HG03342 (cell line): ENCODE measurements at regions not wholly inside any gene's neighbourhood (a gene's known extent, or its start where the extent isn't known, plus 50 kb on each side); places are given as distances from the start of the nearest gene placed in this dataset.
"Not testable (repeated sequence)": the region's sequence is repeated elsewhere in the genome, so short reads cannot be mapped to it uniquely, and the experiment has no call there.

Experiments
- ATAC-seq: cut with Tn5 transposase; IDR thresholded peaks from one replicate; pipeline ENCODE4 v1.9.1; 2021; ENCODE audit warnings: mild to moderate bottlenecking, moderate library complexity; ENCODE audit not compliant: unreplicated experiment

DNA sequence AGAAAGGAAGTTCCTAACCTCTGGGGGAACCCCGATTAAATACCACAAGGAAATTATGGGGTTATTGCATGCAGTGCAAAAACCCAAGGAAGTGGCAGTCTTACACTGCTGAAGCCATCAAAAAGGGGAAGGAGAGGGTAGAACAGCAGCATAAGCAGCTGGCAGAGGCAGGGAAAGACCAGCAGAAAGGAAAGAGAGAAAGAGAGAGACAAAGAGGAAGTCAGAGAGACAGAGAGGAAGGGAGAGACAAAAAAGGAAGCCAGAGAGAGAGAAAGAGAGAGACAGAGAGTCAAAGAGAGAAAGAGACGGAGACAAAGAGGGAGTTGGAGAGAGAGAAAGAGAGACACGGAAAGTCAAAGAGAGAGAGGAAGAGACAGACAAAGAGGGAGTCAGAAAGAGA is 689.1 kb downstream of the TFAP2A start:
- ATAC-seq, result not testable (repeated sequence)

DNA sequence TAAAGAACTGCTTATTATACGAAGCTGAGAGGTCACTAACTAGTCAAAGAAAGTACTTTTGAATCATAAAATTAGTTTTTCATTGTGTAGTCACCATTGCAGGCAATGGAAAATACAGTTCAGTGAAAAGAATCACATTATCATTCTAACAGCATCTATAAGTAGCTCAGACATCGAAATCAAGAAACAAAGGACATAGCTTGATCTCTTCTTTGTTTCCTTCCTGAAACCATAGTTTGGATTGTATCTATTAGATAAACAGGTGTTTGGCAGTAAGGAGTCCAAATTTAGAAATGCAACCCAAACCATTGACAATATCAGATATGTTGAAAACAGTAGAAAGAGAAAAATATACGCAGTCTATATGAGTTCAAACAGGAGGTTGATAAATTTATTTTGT is 697.3 kb downstream of the TFAP2A start:
- ATAC-seq, result no peak

DNA sequence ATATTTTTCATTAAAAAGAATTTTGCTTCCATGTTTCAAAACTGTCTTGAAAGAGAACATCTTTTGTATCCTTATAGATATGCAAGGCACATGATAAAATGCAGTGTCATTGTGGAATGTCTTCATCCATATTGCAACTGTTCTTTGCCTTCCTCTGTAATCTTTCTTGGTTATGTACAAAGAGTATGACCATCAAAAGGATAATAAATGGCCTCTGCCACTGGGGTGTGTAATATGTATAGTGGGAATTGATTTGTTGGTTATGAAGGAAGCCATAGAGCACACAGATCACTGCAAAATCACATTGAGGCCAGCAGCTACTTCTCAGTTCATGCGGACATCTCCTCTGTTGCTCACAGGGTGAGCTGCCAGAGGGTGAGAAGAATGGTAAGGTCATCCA is 703.5 kb downstream of the TFAP2A start:
- ATAC-seq, result no peak

DNA sequence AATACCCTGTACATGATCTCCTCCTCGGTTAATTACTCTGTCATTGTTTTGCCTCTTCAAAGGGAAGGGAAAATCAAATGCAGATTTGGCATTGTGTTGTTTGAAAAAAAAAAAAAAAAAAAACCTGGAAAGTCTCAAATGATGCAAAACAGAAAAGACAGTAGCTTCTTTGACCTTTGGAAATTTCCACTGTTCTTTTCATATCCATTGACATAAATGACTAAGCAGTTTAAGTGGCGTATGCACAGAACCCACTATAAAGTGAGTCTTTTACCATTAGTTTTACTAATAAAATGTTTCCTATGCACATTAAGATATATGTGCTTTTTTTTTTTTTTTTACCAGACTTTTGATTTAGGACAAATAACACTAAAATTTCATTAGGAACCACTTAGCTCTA is 704.3 kb downstream of the TFAP2A start:
- ATAC-seq, result no peak

DNA sequence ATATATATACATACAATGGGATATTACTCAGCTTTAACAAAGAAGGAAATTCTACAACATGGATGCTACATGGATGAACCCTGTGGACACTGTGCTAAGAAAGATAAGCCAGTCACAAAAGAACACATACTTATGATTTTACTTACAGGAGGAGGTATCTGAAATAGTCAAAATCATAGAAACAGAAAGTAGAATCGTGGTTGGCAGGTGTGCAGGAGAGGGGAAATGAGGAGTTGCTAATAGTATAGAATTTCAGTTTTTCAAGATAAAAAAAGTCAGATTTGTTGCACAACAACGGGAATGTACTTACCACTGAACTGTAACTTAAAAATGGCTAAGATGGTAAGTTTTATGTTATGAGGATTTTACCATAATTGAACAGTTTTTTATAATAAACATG is 706.3 kb downstream of the TFAP2A start:
- no peak for ATAC-seq

DNA sequence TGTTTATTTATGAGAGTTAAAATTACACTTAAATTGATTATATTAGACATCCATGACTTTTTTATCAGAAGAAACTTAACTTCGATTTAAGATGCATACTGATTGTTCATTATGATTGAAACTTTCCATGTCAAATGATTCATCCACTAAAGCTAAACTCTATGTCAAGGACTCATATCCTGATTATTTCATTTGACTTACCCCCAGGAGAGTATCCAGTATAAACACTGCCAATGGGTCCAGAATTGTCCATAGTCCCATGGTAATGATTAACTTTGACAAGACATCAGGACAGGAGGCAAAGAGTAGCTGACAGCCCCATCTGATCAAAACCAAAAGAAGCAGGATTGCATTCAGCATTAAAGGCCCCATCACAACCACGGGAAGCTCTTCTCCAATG is 709.9 kb downstream of the TFAP2A start:
- no peak for ATAC-seq

DNA sequence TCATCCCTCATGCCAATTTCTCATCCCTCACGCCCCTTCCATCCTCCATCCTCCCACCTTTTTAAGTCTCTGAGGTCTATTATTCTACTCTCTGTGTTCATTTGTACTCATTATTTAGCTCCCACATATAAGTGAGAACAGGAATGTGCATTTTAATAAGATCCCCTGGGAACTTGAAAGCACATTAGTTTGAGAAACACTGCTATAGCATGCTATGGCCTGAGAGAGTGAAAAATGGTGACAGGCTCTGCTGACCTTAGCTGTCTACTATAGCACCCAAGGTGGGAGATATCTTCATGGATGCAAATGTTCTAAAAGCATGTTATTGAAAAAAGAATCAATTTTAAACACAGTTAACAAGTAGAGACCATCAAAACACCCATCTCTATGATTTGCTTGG is 712.0 kb downstream of the TFAP2A start:
- ATAC-seq, result no peak

DNA sequence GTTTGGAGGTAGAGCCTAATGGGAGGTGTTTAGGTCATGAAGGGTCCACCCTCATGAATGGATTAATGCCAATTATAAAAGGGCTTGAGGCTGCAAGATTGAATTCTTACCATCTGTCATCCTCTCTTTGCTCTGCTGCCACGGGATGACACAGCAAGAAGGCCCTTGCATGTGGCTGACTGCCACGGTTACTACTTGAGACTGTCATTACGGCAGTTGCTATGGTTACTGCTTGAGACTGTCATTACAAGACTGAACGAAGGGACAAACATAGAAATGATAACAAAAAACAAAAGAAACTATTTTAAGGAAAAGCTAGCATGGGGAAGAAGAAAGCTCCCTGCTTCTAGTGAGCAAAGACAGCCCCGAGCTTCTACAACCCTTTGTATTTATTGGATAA is 715.0 kb downstream of the TFAP2A start:
- ATAC-seq, result no peak

DNA sequence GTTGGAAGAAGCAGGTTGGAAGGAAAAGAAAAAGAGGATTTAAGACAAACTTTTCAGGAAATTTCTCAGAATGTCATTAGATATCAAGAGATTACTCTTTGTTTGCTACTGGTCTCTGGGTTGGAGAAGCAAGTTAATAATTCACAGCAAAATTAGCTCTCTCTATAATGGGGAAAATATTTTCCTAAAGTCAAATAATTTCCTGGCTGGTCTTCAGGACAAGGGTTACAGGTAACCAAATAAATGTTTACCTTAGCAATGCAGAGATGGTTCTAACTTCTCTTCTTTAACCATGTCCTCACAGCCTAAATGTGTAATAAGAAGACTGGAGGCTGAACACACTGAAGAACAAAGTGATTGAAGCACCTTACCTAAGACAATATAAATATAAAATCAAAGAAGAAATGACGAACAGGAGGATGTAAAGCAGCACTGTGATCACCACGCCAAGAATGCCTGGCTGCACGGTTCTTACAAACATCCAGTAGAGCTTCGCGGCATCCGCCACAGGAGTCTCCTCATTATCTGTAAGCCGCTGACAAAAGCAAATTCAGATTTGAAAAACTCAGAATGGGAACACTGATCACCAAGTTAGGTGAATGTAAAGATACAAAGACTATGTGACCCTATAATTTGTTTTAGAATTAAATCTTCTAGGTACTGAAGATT is 717.5 kb downstream of the TFAP2A start:
- no peak for ATAC-seq

DNA sequence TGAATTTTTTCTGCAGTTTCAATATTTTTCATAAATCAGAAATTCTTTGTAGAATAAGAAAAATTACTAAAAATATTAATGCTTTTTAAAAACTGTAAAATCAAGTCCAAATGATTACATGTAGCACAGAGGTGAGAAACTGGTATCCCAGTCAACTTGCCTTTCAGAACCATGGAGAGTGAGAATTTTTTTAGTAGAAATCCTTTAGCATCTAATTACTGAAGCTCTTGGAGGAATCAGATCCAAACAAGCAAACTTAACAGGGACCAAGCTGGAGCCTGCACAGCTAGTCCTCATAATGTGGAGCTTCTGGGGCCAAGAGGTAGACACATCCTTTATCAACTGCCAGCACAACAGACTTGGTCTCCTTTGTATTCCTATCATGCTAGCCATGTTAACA is 724.5 kb downstream of the TFAP2A start:
- ATAC-seq, result no peak

DNA sequence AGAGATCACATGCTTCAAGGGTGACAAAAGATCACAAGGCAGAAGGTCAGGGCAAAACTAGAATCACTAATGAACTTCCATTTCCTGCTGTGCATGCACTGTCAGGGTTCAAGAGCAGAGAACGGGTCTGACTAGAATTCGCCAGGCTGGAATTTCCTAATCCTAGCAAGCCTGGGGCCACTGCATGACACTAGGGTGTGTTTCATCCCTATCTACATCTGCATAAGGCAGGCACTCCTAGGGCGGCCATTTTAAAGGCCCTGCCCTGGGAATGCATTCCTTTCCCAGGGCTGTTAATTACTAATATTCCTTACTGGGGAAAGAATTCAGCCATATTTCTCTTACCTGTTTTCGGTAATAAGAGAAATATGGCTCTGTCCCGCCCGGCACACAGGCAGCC is 734.1 kb downstream of the TFAP2A start:
- not testable (repeated sequence) for ATAC-seq

DNA sequence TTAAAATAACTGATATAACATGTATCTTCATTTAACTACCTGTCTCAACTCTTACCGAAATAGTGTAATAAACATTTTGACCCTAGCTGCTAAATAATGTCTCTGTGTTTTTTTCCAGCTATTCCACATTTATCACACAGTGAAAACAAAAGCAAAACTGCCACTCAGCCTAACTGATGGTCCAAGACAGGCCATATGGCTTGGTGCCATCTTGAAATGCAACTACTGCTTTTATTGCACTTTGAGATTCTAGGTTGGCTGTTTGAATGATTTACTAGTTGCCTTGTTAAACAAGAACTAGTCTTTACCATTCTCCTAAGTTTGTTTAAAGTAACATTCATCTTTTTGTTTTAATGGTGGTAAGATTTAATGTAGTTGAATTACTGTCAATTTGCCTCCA is 739.8 kb downstream of the TFAP2A start:
- ATAC-seq, result no peak

DNA sequence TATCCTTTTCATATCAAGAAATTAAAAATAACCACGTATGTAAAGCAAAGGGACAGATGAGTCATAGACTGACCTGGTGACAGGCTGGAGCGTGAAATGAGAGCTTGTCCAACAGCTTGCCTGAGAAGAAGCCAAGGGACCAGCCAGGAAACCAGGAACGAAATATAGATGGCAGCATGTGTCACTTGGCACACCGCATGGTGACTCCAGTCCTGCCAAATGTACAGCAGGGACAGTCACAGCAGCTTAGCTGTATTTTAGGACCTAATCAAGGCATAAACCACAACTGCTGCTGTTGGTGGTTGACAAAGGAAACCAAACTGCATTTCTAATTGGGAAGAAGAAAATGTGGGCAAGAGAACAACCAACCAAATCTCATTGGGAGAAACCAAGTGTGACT is 755.0 kb downstream of the TFAP2A start:
- ATAC-seq, result no peak

DNA sequence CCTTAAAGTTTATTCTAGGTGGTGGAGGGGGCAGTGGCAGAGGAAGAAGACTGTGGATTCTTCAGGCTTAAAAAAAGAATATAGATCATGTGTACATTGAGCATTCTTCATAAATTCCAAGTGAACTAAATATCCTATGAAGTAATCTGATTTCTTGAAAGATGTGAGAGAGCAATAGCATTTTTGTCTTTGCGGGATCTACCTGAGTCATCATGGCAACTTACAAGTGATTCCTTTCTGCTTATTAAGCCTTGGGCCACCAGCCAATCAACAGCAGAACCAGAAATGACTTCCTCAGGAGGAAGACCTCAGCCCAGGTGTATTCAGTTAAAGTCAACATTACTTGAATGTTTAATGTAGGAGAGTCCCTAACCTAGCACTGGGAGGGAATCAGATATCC is 756.9 kb downstream of the TFAP2A start:
- no peak for ATAC-seq

DNA sequence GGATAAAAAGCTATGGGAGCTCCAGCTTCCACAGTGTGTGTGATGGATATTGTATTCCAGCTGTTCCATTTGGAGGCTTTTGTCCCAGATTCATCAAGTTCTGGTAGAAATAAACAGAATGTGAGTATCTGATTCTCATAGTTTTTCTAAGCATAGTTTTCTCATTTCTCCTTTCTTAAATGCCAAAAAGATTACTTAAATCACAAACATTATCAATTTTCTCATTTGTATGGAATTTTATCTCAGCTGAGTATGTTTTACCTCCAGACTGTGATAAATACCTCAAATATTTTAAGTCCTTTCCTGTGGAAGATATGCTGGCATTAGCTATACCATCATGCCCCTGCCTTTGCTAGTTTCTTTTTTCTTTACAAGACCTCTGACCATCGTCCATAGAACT is 767.3 kb downstream of the TFAP2A start:
- ATAC-seq, result no peak

DNA sequence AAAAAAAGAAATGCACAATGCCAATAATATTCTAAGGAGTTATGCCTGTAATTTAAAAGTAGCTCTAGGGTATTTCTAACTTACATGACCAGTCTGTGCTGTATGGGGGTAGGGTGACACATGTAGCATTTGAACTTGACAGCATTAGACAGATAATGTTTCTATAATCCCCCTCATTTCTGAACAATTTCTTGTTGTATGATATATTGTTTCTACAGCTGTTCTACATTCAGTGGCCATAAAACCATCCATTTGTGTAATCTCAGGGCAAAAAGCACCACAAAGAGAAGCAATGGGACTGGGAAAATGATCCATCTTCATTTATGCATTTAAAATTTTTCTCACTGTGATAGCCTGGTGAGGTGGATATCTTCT is 767.8 kb downstream of the TFAP2A start:
- no peak for ATAC-seq

DNA sequence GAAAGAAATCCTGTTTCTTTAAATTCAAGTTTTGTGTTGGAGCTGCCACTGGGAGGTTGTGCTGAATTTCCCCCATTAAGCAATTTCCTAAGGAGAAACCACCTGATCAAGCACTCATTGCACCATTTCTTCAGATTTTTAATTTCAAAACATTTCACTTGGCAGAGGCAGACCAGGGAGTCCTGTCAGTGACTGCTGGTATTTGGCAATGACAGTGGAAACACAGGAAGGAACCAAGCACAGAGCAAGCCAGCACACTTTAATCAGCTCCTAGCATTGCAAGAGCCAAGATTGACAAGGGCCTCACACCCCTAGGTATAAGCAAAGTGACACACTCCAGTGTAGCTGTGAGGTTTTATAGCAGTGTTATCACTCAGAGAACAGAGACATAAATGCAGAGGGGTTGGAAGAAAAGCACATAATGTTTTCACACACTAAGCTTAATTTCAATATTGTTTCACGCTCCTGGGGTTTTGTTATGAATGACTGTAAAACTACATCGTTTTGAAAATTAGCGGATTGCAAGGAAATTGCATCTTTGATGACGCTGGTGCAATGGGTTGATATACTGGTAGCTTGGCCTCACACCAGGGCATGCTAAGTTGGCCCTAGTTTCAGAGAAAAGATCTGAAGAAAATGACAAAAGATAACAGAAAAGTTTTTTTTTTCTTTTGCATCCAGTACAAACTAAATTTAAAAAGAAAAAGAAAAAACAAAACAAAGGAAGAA is 768.4 kb downstream of the TFAP2A start:
- no peak for ATAC-seq

DNA sequence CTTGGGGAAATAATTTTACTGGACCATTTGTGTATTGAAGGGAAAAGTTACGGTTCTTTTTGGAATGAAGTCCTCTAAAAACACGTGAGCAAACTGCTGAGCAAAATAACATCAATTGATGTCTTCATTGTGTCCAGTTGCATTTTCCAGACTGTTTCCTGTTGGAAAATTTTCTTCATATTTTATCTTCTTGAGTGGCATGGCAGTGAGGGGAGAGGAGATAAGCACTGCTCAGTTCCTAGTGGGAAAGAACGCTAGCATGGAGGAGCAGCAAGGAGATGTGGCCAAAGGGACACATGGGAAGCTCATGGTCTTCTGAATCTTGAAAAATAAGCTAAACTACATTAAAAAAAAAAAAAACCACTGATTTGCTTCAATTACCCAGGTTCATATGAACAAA is 776.0 kb downstream of the TFAP2A start:
- no peak for ATAC-seq

DNA sequence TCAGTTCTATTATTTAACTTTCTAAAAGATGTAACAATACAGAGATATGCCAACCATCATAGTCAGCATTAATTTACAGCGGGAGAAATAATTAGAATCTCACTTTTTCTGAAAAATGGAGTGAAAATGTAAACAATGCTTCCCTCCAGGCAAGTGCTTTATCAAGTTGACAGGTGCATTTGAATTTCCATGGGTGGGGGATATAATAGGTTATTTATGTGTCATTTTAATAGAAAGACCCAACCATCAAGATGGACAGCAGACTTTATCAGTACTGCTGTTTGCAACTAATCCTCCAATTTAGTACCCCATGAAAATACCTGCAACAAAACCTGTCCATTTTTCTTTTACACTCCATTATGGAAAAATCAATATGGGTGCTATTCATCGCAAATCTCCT is 780.1 kb downstream of the TFAP2A start:
- ATAC-seq, result no peak

DNA sequence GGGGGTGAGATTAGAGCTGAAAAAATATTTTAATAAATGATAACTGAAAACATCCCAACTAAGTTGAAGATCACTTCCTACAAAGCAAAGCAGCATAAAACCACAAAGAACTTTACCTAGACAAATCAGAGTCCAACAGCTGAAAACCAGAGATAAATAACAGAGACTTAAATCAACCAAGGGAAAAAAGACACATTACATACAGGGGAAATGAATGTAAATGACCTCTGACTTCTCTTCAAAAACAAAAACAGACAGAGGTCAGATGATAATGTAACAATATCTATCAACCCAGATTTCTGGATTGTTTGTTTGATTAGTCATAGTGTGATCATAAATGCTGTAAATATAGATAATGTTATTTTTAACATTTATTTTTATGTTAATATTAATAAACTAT is 782.8 kb downstream of the TFAP2A start:
- ATAC-seq, result no peak

DNA sequence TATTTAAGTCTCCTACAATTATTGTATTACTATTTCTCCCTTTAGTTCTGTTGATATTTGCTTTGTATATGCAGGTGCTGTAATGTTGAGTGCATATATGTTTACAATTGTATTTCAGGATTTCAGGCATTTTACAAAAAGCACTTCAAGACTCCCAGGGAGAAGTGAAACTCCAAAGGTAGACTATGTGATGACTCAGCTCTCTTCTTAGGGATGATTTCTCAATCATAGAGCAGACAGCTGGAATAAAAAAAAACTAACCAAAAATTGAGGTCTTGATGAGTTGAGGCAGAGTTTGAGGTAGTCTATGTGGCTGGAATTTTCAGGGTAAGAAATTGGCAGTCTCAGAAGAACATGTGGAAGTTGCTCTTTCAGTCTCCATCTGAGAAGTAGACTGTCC is 786.1 kb downstream of the TFAP2A start:
- no peak for ATAC-seq

DNA sequence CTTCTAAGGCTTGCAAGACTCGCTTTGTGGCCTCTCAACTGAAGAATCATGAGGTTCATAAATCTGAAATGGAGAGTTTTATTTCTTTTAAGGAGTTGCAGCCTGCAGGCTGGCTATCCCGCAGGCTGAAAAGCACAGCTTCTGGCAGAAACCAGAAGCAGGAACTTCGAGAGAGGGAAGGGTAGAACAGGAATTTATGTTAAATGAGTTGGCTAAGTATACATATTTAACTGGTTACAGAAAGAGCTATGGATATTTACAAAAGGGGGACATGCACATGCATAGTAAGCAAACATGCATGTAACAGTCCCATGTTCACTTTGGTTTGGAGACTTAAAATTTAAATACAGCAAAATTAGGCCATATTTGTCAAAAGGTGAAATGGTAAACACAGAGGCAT is 787.0 kb downstream of the TFAP2A start:
- no peak for ATAC-seq

DNA sequence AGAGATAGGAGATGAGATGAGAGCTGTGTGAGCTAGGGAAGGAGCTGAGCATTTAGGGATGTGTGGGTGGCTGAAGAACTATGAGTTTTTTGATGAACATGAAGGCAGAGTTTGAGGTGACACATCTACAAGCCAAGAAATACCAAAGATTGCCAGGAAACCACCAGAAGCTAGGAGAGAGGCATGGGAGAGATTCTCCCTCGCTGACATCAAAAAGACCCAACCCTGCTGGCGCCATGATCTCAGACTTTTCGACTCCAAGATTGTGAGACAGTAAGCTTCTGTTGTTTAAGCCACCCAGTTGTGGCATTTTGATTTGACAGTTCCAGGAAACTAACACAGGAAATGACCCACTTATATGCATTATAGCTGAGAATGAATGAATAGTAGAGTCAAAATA is 790.9 kb downstream of the TFAP2A start:
- no peak for ATAC-seq
